SK-N-MC (cell line): ENCODE measurements at regions not wholly inside any gene's neighbourhood (a gene's known extent, or its start where the extent isn't known, plus 50 kb on each side); places are given as distances from the start of the nearest gene placed in this dataset.

Experiments
- EZH2 ChIP-seq: fragments of 200-600 bp; sonication (generic); IDR thresholded peaks from one replicate; pipeline ENCODE4 v1.6.1; 2017; ENCODE audit warnings: antibody characterized with exemption
- FOXP2 ChIP-seq: optimal IDR thresholded peaks from 2 replicates; pipeline ENCODE3; 2011; ENCODE audit warnings: mild to moderate bottlenecking, moderate library complexity; ENCODE audit not compliant: insufficient read depth; ENCODE audit errors: extremely low read length, control extremely low read depth
- POLR2AphosphoS5 ChIP-seq: IDR thresholded peaks from 2 replicates; pipeline ENCODE4 v1.6.1; 2012; ENCODE audit warnings: mild to moderate bottlenecking, low read depth, low read length, borderline replicate concordance

GRCh38 chr2:76197428-76197827 is 486.7 kb upstream of the GCFC2 start:
- TF ChIP-seq EZH2, result no peak
- TF ChIP-seq POLR2AphosphoS5, result no peak
- no peak for TF ChIP-seq FOXP2
